ENCODE measurements at regions not wholly inside any gene's neighbourhood (a gene's known extent, or its start where the extent isn't known, plus 50 kb on each side); places are given as distances from the start of the nearest gene placed in this dataset.

DNA sequence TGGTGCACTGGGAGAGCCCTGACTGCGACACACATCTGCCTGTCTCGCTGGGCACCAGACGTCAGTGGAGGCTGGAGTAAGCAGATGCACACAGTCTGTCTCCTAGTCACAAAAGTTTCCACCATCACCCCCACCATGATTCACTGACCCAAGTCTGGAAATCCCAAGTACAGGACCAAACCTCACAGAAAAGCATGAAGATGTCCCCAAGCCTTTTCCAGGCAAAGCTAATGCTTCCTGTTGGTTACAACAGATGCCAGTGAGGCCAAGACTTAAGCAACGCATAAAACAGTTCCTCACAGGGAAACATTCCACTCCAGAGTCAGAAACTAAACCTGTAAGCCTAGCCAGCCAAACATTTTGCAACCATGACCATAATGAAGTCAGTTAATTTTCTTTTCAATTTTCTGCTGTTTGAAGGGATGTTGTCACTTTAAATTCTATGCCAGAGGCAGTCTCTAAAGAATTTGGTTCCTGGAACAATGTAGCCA is 259.3 kb upstream of the SLC30A5 start (continued):
- TF ChIP-seq ZBTB40 (IDR thresholded peaks at IDR 0.05), result no peak
- no peak for TF ChIP-seq ZBTB40 (CRISPR knock-in tag; IDR thresholded peaks at IDR 0.05)
- TF ChIP-seq, protein P1, sequence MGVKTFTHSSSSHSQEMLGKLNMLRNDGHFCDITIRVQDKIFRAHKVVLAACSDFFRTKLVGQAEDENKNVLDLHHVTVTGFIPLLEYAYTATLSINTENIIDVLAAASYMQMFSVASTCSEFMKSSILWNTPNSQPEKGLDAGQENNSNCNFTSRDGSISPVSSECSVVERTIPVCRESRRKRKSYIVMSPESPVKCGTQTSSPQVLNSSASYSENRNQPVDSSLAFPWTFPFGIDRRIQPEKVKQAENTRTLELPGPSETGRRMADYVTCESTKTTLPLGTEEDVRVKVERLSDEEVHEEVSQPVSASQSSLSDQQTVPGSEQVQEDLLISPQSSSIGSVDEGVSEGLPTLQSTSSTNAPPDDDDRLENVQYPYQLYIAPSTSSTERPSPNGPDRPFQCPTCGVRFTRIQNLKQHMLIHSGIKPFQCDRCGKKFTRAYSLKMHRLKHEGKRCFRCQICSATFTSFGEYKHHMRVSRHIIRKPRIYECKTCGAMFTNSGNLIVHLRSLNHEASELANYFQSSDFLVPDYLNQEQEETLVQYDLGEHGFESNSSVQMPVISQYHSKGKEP (CRISPR knock-in tag; IDR thresholded peaks at IDR 0.05), result no peak
- TF ChIP-seq ZBTB7B (CRISPR knock-in tag; IDR thresholded peaks at IDR 0.05), result no peak

Measured in HepG2 (cell line).